HEK293 (cell line): ENCODE measurements at regions not wholly inside any gene's neighbourhood (a gene's known extent, or its start where the extent isn't known, plus 50 kb on each side); places are given as distances from the start of the nearest gene placed in this dataset.

Experiments
- CTCF ChIP-seq: fragments of 450-650 bp; formaldehyde crosslinking; IDR thresholded peaks from 2 replicates; pipeline ENCODE4 v1.5.1; 2016; ENCODE audit warnings: missing biosample characterization, missing genetic modification characterization
- PATZ1 ChIP-seq: fragments of 450-650 bp; formaldehyde crosslinking; IDR thresholded peaks from 2 replicates; pipeline ENCODE4 v1.5.1; 2016; ENCODE audit warnings: missing biosample characterization, missing genetic modification characterization
- REST ChIP-seq: fragments of 450-650 bp; formaldehyde crosslinking; IDR thresholded peaks from 2 replicates; pipeline ENCODE4 v1.5.1; 2016; ENCODE audit warnings: missing biosample characterization, missing genetic modification characterization
- ZIC2 ChIP-seq: fragments of 450-650 bp; formaldehyde crosslinking; IDR thresholded peaks from 2 replicates; pipeline ENCODE4 v1.5.1; 2016; ENCODE audit warnings: missing biosample characterization, missing genetic modification characterization
- ZNF311 ChIP-seq: fragments of 450-650 bp; formaldehyde crosslinking; IDR thresholded peaks from 2 replicates; pipeline ENCODE4 v1.5.1; 2017; ENCODE audit warnings: missing biosample characterization, missing genetic modification characterization, borderline replicate concordance
- ZNF555 ChIP-seq: fragments of 450-650 bp; formaldehyde crosslinking; conservative IDR thresholded peaks from 2 replicates; pipeline ENCODE4 v1.5.1; 2017; ENCODE audit warnings: missing biosample characterization, mild to moderate bottlenecking, missing genetic modification characterization, inconsistent platforms

- TF ChIP-seq ZNF555 (tag by site-specific recombination) (no peak), PATZ1 (tag by site-specific recombination) (no peak), ZIC2 (tag by site-specific recombination) (no peak), CTCF (tag by site-specific recombination) (no peak), REST (no peak), ZNF311 (tag by site-specific recombination) (no peak)
These were observed 268.4 kb downstream of the GPR37 start for GRCh38 chr7:124497176-124497575.
